Loucy (cell line): ENCODE measurements at regions not wholly inside any gene's neighbourhood (a gene's known extent, or its start where the extent isn't known, plus 50 kb on each side); places are given as distances from the start of the nearest gene placed in this dataset.

ENCODE experiments used
- H2AFZ ChIP-seq: fragments of 200-600 bp; sonication (generic); 2 replicates; pipeline ENCODE4 v1.6.0; 2016; ENCODE audit warnings: antibody characterized with exemption, mild to moderate bottlenecking, low read length, moderate library complexity
- H3F3A ChIP-seq: fragments of 200-600 bp; 2 replicates; pipeline ENCODE4 v1.6.0; 2016; ENCODE audit warnings: antibody characterized with exemption, low read depth, mild to moderate bottlenecking
- H3K27me3 ChIP-seq: fragments of 200-600 bp; sonication (generic); 2 replicates; pipeline ENCODE4 v1.6.1; 2014; ENCODE audit warnings: low read length, mild to moderate bottlenecking; ENCODE audit not compliant: insufficient read depth, poor library complexity, severe bottlenecking
- H3K36me3 ChIP-seq: fragments of 200-600 bp; sonication (generic); 2 replicates; pipeline ENCODE4 v1.6.1; 2016; ENCODE audit warnings: low read length; ENCODE audit not compliant: insufficient read depth
- H3K4me1 ChIP-seq: fragments of 200-600 bp; sonication (generic); 2 replicates; pipeline ENCODE4 v1.5.1; 2014; ENCODE audit warnings: low read length, mild to moderate bottlenecking; ENCODE audit not compliant: insufficient read depth, poor library complexity, severe bottlenecking
- H3K4me2 ChIP-seq: fragments of 200-600 bp; sonication (generic); 2 replicates; pipeline ENCODE4 v1.6.0; 2014; ENCODE audit warnings: antibody characterized with exemption, low read length, low read depth, mild to moderate bottlenecking; ENCODE audit not compliant: poor library complexity, severe bottlenecking
- H3K4me3 ChIP-seq: fragments of 200-600 bp; sonication (generic); 2 replicates; pipeline ENCODE4 v1.5.1; 2014; ENCODE audit warnings: low read length, mild to moderate bottlenecking, mixed read lengths; ENCODE audit not compliant: poor library complexity, severe bottlenecking
- H3K79me2 ChIP-seq: fragments of 200-600 bp; sonication (generic); 2 replicates; pipeline ENCODE4 v1.6.1; 2014; ENCODE audit warnings: low read length; ENCODE audit not compliant: insufficient read depth
- H3K9ac ChIP-seq: fragments of 200-600 bp; sonication (generic); 2 replicates; pipeline ENCODE4 v1.6.0; 2014; ENCODE audit warnings: mild to moderate bottlenecking, low read depth, low read length, moderate library complexity; ENCODE audit not compliant: poor library complexity, severe bottlenecking
- H3K9me2 ChIP-seq: fragments of 200-600 bp; sonication (generic); replicated peaks from 2 replicates; pipeline ENCODE4 v1.6.1; 2016; ENCODE audit warnings: low read depth, low read length, mixed read lengths
- H3K9me3 ChIP-seq: fragments of 200-600 bp; sonication (generic); 2 replicates; pipeline ENCODE4 v1.6.1; 2014; ENCODE audit warnings: mild to moderate bottlenecking, antibody characterized with exemption, low read length, low read depth; ENCODE audit not compliant: insufficient read depth
- H4K20me1 ChIP-seq: fragments of 200-600 bp; sonication (generic); 2 replicates; pipeline ENCODE4 v1.6.0; 2014; ENCODE audit warnings: antibody characterized with exemption, low read length, mild to moderate bottlenecking; ENCODE audit not compliant: insufficient read depth, poor library complexity, severe bottlenecking
- EZH2phosphoT487 ChIP-seq: fragments of 200-600 bp; IDR thresholded peaks from 2 replicates; pipeline ENCODE4 v1.6.1; 2018; ENCODE audit warnings: antibody characterized with exemption, mild to moderate bottlenecking, moderate library complexity, borderline replicate concordance
- TF ChIP-seq, protein P1 (sequence below): fragments of 200-600 bp; sonication (generic); conservative IDR thresholded peaks from 2 replicates; pipeline ENCODE4 v1.5.1; 2014; ENCODE audit warnings: mild to moderate bottlenecking, antibody characterized with exemption, low read length

DNA sequence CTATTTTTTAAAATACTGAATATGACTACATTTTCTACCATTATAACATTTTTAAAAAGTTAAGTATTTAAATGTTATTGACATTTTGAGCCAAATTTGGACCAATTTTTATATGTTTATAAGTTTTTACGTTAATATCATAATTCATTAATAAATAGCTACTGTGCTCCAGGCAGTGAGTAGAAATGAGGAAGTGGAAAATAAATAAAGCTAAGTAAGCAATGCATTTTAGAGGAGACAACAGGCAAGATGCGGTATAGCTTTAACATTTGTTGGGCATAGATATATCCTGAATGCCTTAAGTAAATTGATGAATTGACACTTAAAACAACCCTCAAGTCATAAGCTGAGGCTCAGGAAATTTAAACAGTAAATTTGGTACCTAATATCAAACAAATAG is 474.8 kb downstream of the PCDH10 start:
- no peaks in the 10 kb centered on the region for H4K20me1 ChIP-seq
- no peaks in the 10 kb centered on the region for H3K27me3 ChIP-seq
- H3K4me3 ChIP-seq: no peak overlapping the region
- no peak overlapping the region for H3K9ac ChIP-seq
- no peak overlapping the region for H3K4me2 ChIP-seq
- no peaks in the 10 kb centered on the region for H3F3A ChIP-seq
- H2AFZ ChIP-seq: peak overlapping the region; percentile 59; the same call in 1 of the 2 replicates
- no peaks in the 10 kb centered on the region for H3K36me3 ChIP-seq
- no peaks in the 10 kb centered on the region for H3K4me1 ChIP-seq
- no peaks in the 10 kb centered on the region for H3K9me2 ChIP-seq
- H3K9me3 ChIP-seq: no peaks in the 10 kb centered on the region
- H3K79me2 ChIP-seq: no peaks in the 10 kb centered on the region
- no peak for TF ChIP-seq EZH2phosphoT487
- TF ChIP-seq, protein P1, sequence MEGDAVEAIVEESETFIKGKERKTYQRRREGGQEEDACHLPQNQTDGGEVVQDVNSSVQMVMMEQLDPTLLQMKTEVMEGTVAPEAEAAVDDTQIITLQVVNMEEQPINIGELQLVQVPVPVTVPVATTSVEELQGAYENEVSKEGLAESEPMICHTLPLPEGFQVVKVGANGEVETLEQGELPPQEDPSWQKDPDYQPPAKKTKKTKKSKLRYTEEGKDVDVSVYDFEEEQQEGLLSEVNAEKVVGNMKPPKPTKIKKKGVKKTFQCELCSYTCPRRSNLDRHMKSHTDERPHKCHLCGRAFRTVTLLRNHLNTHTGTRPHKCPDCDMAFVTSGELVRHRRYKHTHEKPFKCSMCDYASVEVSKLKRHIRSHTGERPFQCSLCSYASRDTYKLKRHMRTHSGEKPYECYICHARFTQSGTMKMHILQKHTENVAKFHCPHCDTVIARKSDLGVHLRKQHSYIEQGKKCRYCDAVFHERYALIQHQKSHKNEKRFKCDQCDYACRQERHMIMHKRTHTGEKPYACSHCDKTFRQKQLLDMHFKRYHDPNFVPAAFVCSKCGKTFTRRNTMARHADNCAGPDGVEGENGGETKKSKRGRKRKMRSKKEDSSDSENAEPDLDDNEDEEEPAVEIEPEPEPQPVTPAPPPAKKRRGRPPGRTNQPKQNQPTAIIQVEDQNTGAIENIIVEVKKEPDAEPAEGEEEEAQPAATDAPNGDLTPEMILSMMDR: no peak

DNA sequence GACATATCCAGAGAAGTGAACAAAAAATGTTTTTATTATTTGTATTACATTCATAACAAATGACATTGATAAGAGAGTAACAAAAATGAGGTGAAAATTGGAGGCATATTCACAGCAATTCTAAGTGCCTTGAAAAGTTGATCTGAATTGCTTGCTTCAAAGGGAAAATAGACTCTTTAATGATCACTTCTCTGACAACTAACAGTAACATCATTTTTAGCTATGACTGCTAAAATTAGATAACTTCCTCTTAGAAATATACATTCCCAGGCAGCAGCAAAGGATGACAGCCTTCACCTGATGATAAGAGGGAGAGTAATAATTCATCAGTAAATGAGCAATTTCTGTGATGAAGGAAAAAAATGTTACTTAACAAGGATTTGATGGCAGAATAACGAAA is 472.5 kb downstream of the PCDH10 start:
- H3K9ac ChIP-seq: no peak overlapping the region
- H3K27me3 ChIP-seq: no peaks in the 10 kb centered on the region
- no peaks in the 10 kb centered on the region for H3K9me2 ChIP-seq
- no peak overlapping the region for H3K4me3 ChIP-seq
- no peaks in the 10 kb centered on the region for H3K79me2 ChIP-seq
- no peaks in the 10 kb centered on the region for H4K20me1 ChIP-seq
- H3F3A ChIP-seq: no peaks in the 10 kb centered on the region
- H3K4me1 ChIP-seq: no peaks in the 10 kb centered on the region
- H3K36me3 ChIP-seq: no peaks in the 10 kb centered on the region
- H3K9me3 ChIP-seq: no peaks in the 10 kb centered on the region
- H2AFZ ChIP-seq: no peak overlapping the region
- TF ChIP-seq EZH2phosphoT487: no peak
- TF ChIP-seq, protein P1: no peak
- no peak overlapping the region for H3K4me2 ChIP-seq

DNA sequence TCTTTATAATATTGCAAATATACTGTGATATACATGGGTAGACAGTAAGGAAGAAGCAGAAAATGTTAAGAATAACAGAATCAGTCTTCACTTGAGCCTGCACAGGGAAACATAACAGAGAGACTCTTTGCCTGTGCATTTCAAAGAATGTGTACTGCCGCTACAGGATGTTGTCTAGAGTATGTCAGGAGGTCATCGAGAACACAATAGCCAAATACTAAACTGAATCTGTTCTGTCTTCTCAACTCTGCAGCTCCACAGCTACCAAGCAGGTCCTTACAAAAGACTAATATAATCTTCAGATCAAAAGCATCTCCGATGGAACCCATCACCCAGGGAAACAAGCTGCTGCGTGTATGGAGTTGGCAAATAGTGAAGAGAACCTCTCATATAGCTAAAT is 471.5 kb downstream of the PCDH10 start:
- Histone ChIP-seq H3K4me2 (no peak overlapping the region), H3K27me3 (no peaks in the 10 kb centered on the region), H3F3A (no peaks in the 10 kb centered on the region), H3K9me2 (no peaks in the 10 kb centered on the region), H2AFZ (peak overlapping the region; percentile 56; the same call in 1 of the 2 replicates), H3K4me3 (no peak overlapping the region), H3K36me3 (no peaks in the 10 kb centered on the region), H4K20me1 (no peaks in the 10 kb centered on the region), H3K9me3 (no peaks in the 10 kb centered on the region), H3K4me1 (no peaks in the 10 kb centered on the region), H3K79me2 (no peaks in the 10 kb centered on the region), H3K9ac (no peak overlapping the region)
- TF ChIP-seq EZH2phosphoT487: no peak
- TF ChIP-seq, protein P1: no peak
